ENCODE measurements at regions not wholly inside any gene's neighbourhood (a gene's known extent, or its start where the extent isn't known, plus 50 kb on each side); places are given as distances from the start of the nearest gene placed in this dataset.

- DNase-seq (ENCODE audit: low read depth, low spot score) (peak; percentile 80), FAIRE-seq (no peak)
- dilution Hi-C loops (cut with MboI; ENCODE audit: extremely low pct_ligation_motif_present, low sequenced_read_pairs) = no loop called here
- no peaks in the 10 kb centered on the region for H3K36me3 ChIP-seq (ENCODE audit: control insufficient read depth in 2 of 2, extremely low read depth in 1 of 2, insufficient read depth in 2 of 2, low read length in 2 of 2)
- TF ChIP-seq POLR2A (IDR thresholded peaks at IDR 0.05; ENCODE audit: low read depth, low read length) (no peak), JUN (IDR thresholded peaks at IDR 0.05; ENCODE audit: borderline replicate concordance, insufficient read depth, insufficient read length, low read depth) (peak; percentile 29), GATA2 (IDR thresholded peaks at IDR 0.05; ENCODE audit: insufficient read depth, insufficient read length, low read depth, low read length) (peak; percentile 5)
- H3K79me2 ChIP-seq (ENCODE audit: control insufficient read depth, insufficient read depth, low read length) = no peaks in the 10 kb centered on the region
- H4K20me1 ChIP-seq (replicated peaks; ENCODE audit: control insufficient read depth, extremely low read depth, insufficient read depth, low read length) = no peaks in the 10 kb centered on the region
- CTCF ChIA-PET = no interaction called here
- intact Hi-C loops (cut with micrococcal nuclease) = no loop called here
- no peaks in the 10 kb centered on the region for H3K9me3 ChIP-seq (replicated peaks; ENCODE audit: control insufficient read depth, insufficient read depth, low read length)
- H3K9ac ChIP-seq (replicated peaks; ENCODE audit: extremely low read depth, insufficient read depth, low read length) = no peak overlapping the region
- H3K4me1 ChIP-seq (ENCODE audit: control insufficient read depth, extremely low read depth, insufficient read depth, low read length) = no peaks in the 10 kb centered on the region
- no peaks in the 10 kb centered on the region for H3K27me3 ChIP-seq (ENCODE audit: control insufficient read depth in 2 of 2, insufficient read depth in 2 of 2, low read length in 2 of 2)
- BruUV-seq (replicated peaks) = no TSS peak
- peak overlapping the region; percentile 32 for H3K27ac ChIP-seq (ENCODE audit: insufficient read depth, low read depth, low read length)
- POLR2A ChIA-PET = no interaction called here
- H3K4me3 ChIP-seq (replicated peaks in 1 of 3; ENCODE audit: insufficient read depth in 1 of 3, low read depth in 1 of 3, low read length in 3 of 3) = no peak overlapping the region
- H3K9me1 ChIP-seq (replicated peaks; ENCODE audit: control insufficient read depth, extremely low read depth, insufficient read depth, low read length) = no peaks in the 10 kb centered on the region
- no peak overlapping the region for H2AFZ ChIP-seq (ENCODE audit: low read depth, low read length)
- no peak overlapping the region for H3K4me2 ChIP-seq (ENCODE audit: insufficient read depth, low read length)
These were observed 720.9 kb upstream of the TBX3 start for GRCh38 chr12:115404761-115405470.

GRCh38 chr12:115403689-115404088, 719.7 kb upstream of the TBX3 start:
- H3K27me3 ChIP-seq (ENCODE audit: control insufficient read depth in 2 of 2, insufficient read depth in 2 of 2, low read length in 2 of 2) = no peaks in the 10 kb centered on the region
- DNase-seq (ENCODE audit: low read depth, low spot score) (no peak), FAIRE-seq (no peak)
- no peak overlapping the region for H2AFZ ChIP-seq (ENCODE audit: low read depth, low read length)
- H3K79me2 ChIP-seq (ENCODE audit: control insufficient read depth, insufficient read depth, low read length) = no peaks in the 10 kb centered on the region
- H3K36me3 ChIP-seq (ENCODE audit: control insufficient read depth in 2 of 2, extremely low read depth in 1 of 2, insufficient read depth in 2 of 2, low read length in 2 of 2) = no peaks in the 10 kb centered on the region
- no peak overlapping the region for H3K27ac ChIP-seq (ENCODE audit: insufficient read depth, low read depth, low read length)
- intact Hi-C loops (cut with micrococcal nuclease) (no loop called here), dilution Hi-C loops (cut with MboI; ENCODE audit: extremely low pct_ligation_motif_present, low sequenced_read_pairs) (no loop called here)
- no peaks in the 10 kb centered on the region for H3K4me1 ChIP-seq (ENCODE audit: control insufficient read depth, extremely low read depth, insufficient read depth, low read length)
- ChIA-PET CTCF (no interaction called here), POLR2A (no interaction called here)
- no peak overlapping the region for H3K4me2 ChIP-seq (ENCODE audit: insufficient read depth, low read length)
- no peak overlapping the region for H3K4me3 ChIP-seq (replicated peaks in 1 of 3; ENCODE audit: insufficient read depth in 1 of 3, low read depth in 1 of 3, low read length in 3 of 3)
- no peak for TF ChIP-seq MAX (IDR thresholded peaks at IDR 0.05; ENCODE audit: insufficient read depth, insufficient read length)
- TF ChIP-seq JUN (IDR thresholded peaks at IDR 0.05; ENCODE audit: borderline replicate concordance, insufficient read depth, insufficient read length, low read depth) = no peak
- TF ChIP-seq POLR2AphosphoS5 (IDR thresholded peaks at IDR 0.05; ENCODE audit: insufficient read depth, low read depth, low read length) = no peak
- no peak for TF ChIP-seq CTCF (IDR thresholded peaks at IDR 0.05; ENCODE audit: extremely low read depth in 1 of 2, insufficient read depth in 1 of 2, low read depth in 1 of 2, low read length in 2 of 2)
- TF ChIP-seq POLR2A (IDR thresholded peaks at IDR 0.05; ENCODE audit: low read depth, low read length) = no peak
- TF ChIP-seq GATA2 (IDR thresholded peaks at IDR 0.05; ENCODE audit: insufficient read depth, insufficient read length, low read depth, low read length) = no peak
- no peak for TF ChIP-seq MYC (IDR thresholded peaks at IDR 0.05; ENCODE audit: low read depth, low read length)
- TF ChIP-seq EZH2 (IDR thresholded peaks at IDR 0.05; ENCODE audit: borderline replicate concordance, low read depth, low read length, severe bottlenecking) = no peak
- TF ChIP-seq FOS (IDR thresholded peaks at IDR 0.05; ENCODE audit: borderline replicate concordance, insufficient read depth, low read length) = no peak
- H4K20me1 ChIP-seq (replicated peaks; ENCODE audit: control insufficient read depth, extremely low read depth, insufficient read depth, low read length) = no peaks in the 10 kb centered on the region
- BruUV-seq (replicated peaks) = no TSS peak
- no peaks in the 10 kb centered on the region for H3K9me3 ChIP-seq (replicated peaks; ENCODE audit: control insufficient read depth, insufficient read depth, low read length)
- H3K9ac ChIP-seq (replicated peaks; ENCODE audit: extremely low read depth, insufficient read depth, low read length) = no peak overlapping the region
- H3K9me1 ChIP-seq (replicated peaks; ENCODE audit: control insufficient read depth, extremely low read depth, insufficient read depth, low read length) = no peaks in the 10 kb centered on the region

All from endothelial cell of umbilical vein (primary cell).